Cardiac fibroblast (primary cell): ENCODE measurements at regions not wholly inside any gene's neighbourhood (a gene's known extent, or its start where the extent isn't known, plus 50 kb on each side); places are given as distances from the start of the nearest gene placed in this dataset.

ENCODE experiments used
- DNase-seq, 2 donors: peaks; one replicate each; pipeline versions ENCODE4 v3.0.0 to v3.0.0-alpha.2; 2010; ENCODE audit warnings: low read depth in 2 of 2
- H3K4me3 ChIP-seq, 2 donors: replicated peaks in 1 of 2; 1 replicate in 1 of 2; 2 replicates in 1 of 2; pipeline ENCODE4 v1.5.1; 2011; ENCODE audit warnings: low read depth in 2 of 2, low read length in 2 of 2, mild to moderate bottlenecking in 2 of 2, moderate library complexity in 1 of 2
- CTCF ChIP-seq: IDR thresholded peaks from one replicate; pipeline ENCODE4 v1.5.1; 2011; ENCODE audit warnings: low read depth, mild to moderate bottlenecking, low read length, inconsistent platforms

- no peak for TF ChIP-seq CTCF
- no peak overlapping the region for H3K4me3 ChIP-seq
- no peak for DNase-seq
Measured at GRCh38 chr20:1806456-1806855, 88.8 kb upstream of the SIRPA start.

GRCh38 chr20:1805816-1806215 lies 89.4 kb upstream of the SIRPA start:
- no peak for DNase-seq
- no peak overlapping the region for H3K4me3 ChIP-seq
- no peak for TF ChIP-seq CTCF

GRCh38 chr20:1805161-1805581 lies 90.0 kb upstream of the SIRPA start:
- H3K4me3 ChIP-seq: no peak overlapping the region
- no peak for TF ChIP-seq CTCF
- DNase-seq: no peak

GRCh38 chr20:1804554-1804956 lies 90.7 kb upstream of the SIRPA start:
- no peak overlapping the region for H3K4me3 ChIP-seq
- DNase-seq: no peak
- no peak for TF ChIP-seq CTCF

GRCh38 chr20:1803932-1804501 lies 91.2 kb upstream of the SIRPA start:
- H3K4me3 ChIP-seq: peak overlapping the region; percentile 48 to 53
- no peak for TF ChIP-seq CTCF
- DNase-seq: no peak

- H3K4me3 ChIP-seq: peak overlapping the region; percentile 48 to 53
- peak; percentile 65 to 71 for DNase-seq
- no peak for TF ChIP-seq CTCF
Measured at GRCh38 chr20:1803061-1803931, 91.9 kb upstream of the SIRPA start.
